ENCODE measurements at regions not wholly inside any gene's neighbourhood (a gene's known extent, or its start where the extent isn't known, plus 50 kb on each side); places are given as distances from the start of the nearest gene placed in this dataset.

- H2BK120ac ChIP-seq (ENCODE audit: low read depth, low read length): no peak overlapping the region
- H3K23ac ChIP-seq (ENCODE audit: low read depth, low read length): no peak overlapping the region
- H4K8ac ChIP-seq (ENCODE audit: low read depth in 2 of 2, low read length in 2 of 2): no peak overlapping the region
- no peaks in the 10 kb centered on the region for H3K36me3 ChIP-seq (ENCODE audit: control insufficient read depth, insufficient read depth, low read length)
- POLR2A ChIA-PET (ENCODE audit: unreplicated experiment): no interaction called here
- ATAC-seq (ENCODE audit: low read depth): no peak
- intact Hi-C loops (cut with micrococcal nuclease): no loop called here
- H4K91ac ChIP-seq (ENCODE audit: insufficient read depth, low read depth, low read length): no peak overlapping the region
- no TSS peak for BruUV-seq (replicated peaks)
- no peak overlapping the region for H2AK5ac ChIP-seq (ENCODE audit: low read depth, low read length)
- H3K18ac ChIP-seq (ENCODE audit: low read depth, low read length): no peak overlapping the region
- H3K14ac ChIP-seq (replicated peaks; ENCODE audit: low read depth, low read length): no peak overlapping the region
- H4K5ac ChIP-seq (ENCODE audit: low read depth, low read length): no peak overlapping the region
- H3K4me2 ChIP-seq (ENCODE audit: low read depth, low read length): no peak overlapping the region
- DNase-seq: no peak
- H2BK15ac ChIP-seq (ENCODE audit: low read depth, low read length): no peak overlapping the region
- no peaks in the 10 kb centered on the region for H3K9me1 ChIP-seq (ENCODE audit: insufficient read depth, low read length)
- no peak overlapping the region for H3K4ac ChIP-seq (ENCODE audit: low read depth, low read length)
- H2BK5ac ChIP-seq (ENCODE audit: low read depth, low read length, poor library complexity, severe bottlenecking): no peak overlapping the region
- no peak overlapping the region for H3K9ac ChIP-seq (ENCODE audit: low read depth, low read length)
- no peaks in the 10 kb centered on the region for H4K20me1 ChIP-seq (ENCODE audit: insufficient read depth, low read length)
- H3K79me1 ChIP-seq (ENCODE audit: low read depth in 1 of 2, low read length in 2 of 2): no peaks in the 10 kb centered on the region
- H3K56ac ChIP-seq (ENCODE audit: extremely low read depth, insufficient read depth, low read length): no peak overlapping the region
- H3K9me3 ChIP-seq (ENCODE audit: control insufficient read depth, insufficient read depth, low read length): peaks cover 5% of the 10 kb centered on the region; the same call in 1 of the 2 replicates
- dilution Hi-C loops (cut with HindIII; ENCODE audit: low sequenced_read_pairs, unreplicated experiment): no loop called here
- H3K4me3 ChIP-seq (ENCODE audit: insufficient read depth, low read depth, low read length): no peak overlapping the region
- no peak overlapping the region for H2AK9ac ChIP-seq (replicated peaks; ENCODE audit: low read depth, low read length, poor library complexity)
- H2AFZ ChIP-seq (replicated peaks; ENCODE audit: low read length, poor library complexity): no peak overlapping the region
- WGBS, 2 experiments (ENCODE audit: extremely low coverage in 2 of 2, insufficient read length in 1 of 2): no CpG with 5 or more reads among the region's 1 CpG
- in situ Hi-C loops (cut with MboI; ENCODE audit: low sequenced_read_pairs): no loop called here
- no peak overlapping the region for H2BK20ac ChIP-seq (ENCODE audit: low read depth, low read length)
- H3K27me3 ChIP-seq (ENCODE audit: control insufficient read depth, insufficient read depth, low read length): no peaks in the 10 kb centered on the region
- H3K27ac ChIP-seq (ENCODE audit: insufficient read depth, low read length): no peak overlapping the region
- CTCF ChIA-PET: no interaction called here
- H3K4me1 ChIP-seq (ENCODE audit: control insufficient read depth, insufficient read depth, low read length): no peaks in the 10 kb centered on the region
- no peak for TF ChIP-seq CEBPB (IDR thresholded peaks at IDR 0.05; ENCODE audit: low read depth, low read length)
- TF ChIP-seq MAZ (IDR thresholded peaks at IDR 0.05; ENCODE audit: borderline replicate concordance, low read depth, low read length): no peak
- TF ChIP-seq CTCF (conservative IDR thresholded peaks at IDR 0.05; ENCODE audit: low read depth, low read length): no peak
- TF ChIP-seq BHLHE40 (IDR thresholded peaks at IDR 0.05; ENCODE audit: low read depth, low read length): no peak
- no peak for TF ChIP-seq CHD1 (IDR thresholded peaks at IDR 0.05; ENCODE audit: low read depth, low read length)
- TF ChIP-seq, protein P1, sequence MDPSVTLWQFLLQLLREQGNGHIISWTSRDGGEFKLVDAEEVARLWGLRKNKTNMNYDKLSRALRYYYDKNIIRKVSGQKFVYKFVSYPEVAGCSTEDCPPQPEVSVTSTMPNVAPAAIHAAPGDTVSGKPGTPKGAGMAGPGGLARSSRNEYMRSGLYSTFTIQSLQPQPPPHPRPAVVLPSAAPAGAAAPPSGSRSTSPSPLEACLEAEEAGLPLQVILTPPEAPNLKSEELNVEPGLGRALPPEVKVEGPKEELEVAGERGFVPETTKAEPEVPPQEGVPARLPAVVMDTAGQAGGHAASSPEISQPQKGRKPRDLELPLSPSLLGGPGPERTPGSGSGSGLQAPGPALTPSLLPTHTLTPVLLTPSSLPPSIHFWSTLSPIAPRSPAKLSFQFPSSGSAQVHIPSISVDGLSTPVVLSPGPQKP (IDR thresholded peaks at IDR 0.05; ENCODE audit: borderline replicate concordance, low read depth, low read length): no peak
- TF ChIP-seq MAFK (IDR thresholded peaks at IDR 0.05; ENCODE audit: low read depth, low read length): no peak
- TF ChIP-seq MXI1 (IDR thresholded peaks at IDR 0.05; ENCODE audit: borderline replicate concordance, low read depth, low read length): no peak
- no peak for TF ChIP-seq POLR2A (IDR thresholded peaks at IDR 0.05; ENCODE audit: low read depth, low read length)
- TF ChIP-seq SMC3 (IDR thresholded peaks at IDR 0.05; ENCODE audit: low read depth, low read length): no peak
- TF ChIP-seq RCOR1 (IDR thresholded peaks at IDR 0.05; ENCODE audit: insufficient replicate concordance, low read length): no peak
- TF ChIP-seq, protein P2, sequence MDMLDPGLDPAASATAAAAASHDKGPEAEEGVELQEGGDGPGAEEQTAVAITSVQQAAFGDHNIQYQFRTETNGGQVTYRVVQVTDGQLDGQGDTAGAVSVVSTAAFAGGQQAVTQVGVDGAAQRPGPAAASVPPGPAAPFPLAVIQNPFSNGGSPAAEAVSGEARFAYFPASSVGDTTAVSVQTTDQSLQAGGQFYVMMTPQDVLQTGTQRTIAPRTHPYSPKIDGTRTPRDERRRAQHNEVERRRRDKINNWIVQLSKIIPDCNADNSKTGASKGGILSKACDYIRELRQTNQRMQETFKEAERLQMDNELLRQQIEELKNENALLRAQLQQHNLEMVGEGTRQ (IDR thresholded peaks at IDR 0.05; ENCODE audit: low read depth, low read length): no peak
- no peak for TF ChIP-seq NFE2L2 (IDR thresholded peaks at IDR 0.05; ENCODE audit: low read depth, low read length)
- TF ChIP-seq FOS (IDR thresholded peaks at IDR 0.05; ENCODE audit: low read depth, low read length): no peak
- TF ChIP-seq RFX5 (IDR thresholded peaks at IDR 0.05; ENCODE audit: low read depth, low read length): no peak
- no peak for TF ChIP-seq RAD21 (IDR thresholded peaks at IDR 0.05; ENCODE audit: low read length)
Observed at GRCh38 chrX:14359727-14360126, 169.6 kb upstream of the GLRA2 start.
